HCT116 (cell line): ENCODE measurements at regions not wholly inside any gene's neighbourhood (a gene's known extent, or its start where the extent isn't known, plus 50 kb on each side); places are given as distances from the start of the nearest gene placed in this dataset.

ENCODE experiments used
- ATAC-seq: fragments of 200-7000 bp; cut with Tn5 transposase; 2 replicates; pipeline ENCODE4 v1.9.1; 2020; ENCODE audit warnings: mild to moderate bottlenecking, moderate library complexity
- BruUV-seq: library from RNA; stranded (reverse); fragments of 400-500 nt; replicated peaks from 2 replicates; lab custom pipeline; 2021; lab: Mats Ljungman, UMichigan
- CTCF ChIA-PET: fragments of 300-600 bp; sonication (Branson Sonifier 250); formaldehyde crosslinking; loops from one replicate; lab custom pipeline; 2021; ENCODE audit warnings: antibody characterized with exemption; lab: Charles Lee
- POLR2A ChIA-PET: fragments of 300-600, 350-600 bp; sonication (Branson Sonifier 250); formaldehyde crosslinking; loops from one replicate; lab custom pipeline; 2021; ENCODE audit warnings: antibody characterized with exemption; lab: Charles Lee
- RAD21 ChIA-PET, 2 experiments: fragments of 300-600 bp; sonication (Branson Sonifier 250); formaldehyde crosslinking; loops; one replicate each; lab custom pipeline; 2023; ENCODE audit warnings: low total read pairs in 2 of 2; ENCODE audit not compliant: uncharacterized antibody in 2 of 2, unreplicated experiment in 2 of 2, low non-redundant PET in 1 of 2; lab: Charles Lee
- DNase-seq: peaks from one replicate; pipeline ENCODE4 v3.0.0-alpha.2; 2010; ENCODE audit warnings: low read depth, low spot score
- H2AFZ ChIP-seq: fragments of 200-600 bp; shearing (Covaris generic), sonication (generic); 2 replicates; pipeline ENCODE4 v1.6.1; 2017; ENCODE audit warnings: low read depth, mixed run types, mixed read lengths, antibody characterized with exemption, low read length; ENCODE audit not compliant: poor library complexity, severe bottlenecking
- H3K27ac ChIP-seq: 2 replicates; pipeline ENCODE4 v1.5.1; 2012; ENCODE audit warnings: low read depth, low read length
- H3K27me3 ChIP-seq: fragments of 200-600 bp; sonication (generic); 2 replicates; pipeline ENCODE4 v1.6.1; 2016; ENCODE audit warnings: mixed run types, low read length, mixed read lengths; ENCODE audit not compliant: insufficient read depth
- H3K36me3 ChIP-seq, 2 experiments: fragments of 200-500 bp in 1 of 2; fragments of 200-600 bp in 1 of 2; sonication (Bioruptor generic) in 1 of 2; sonication (generic) in 1 of 2; 2 replicates each; pipeline versions ENCODE4 v1.5.1 to v1.6.1; 2014 to 2016; ENCODE audit warnings: low read length in 2 of 2, inconsistent platforms in 1 of 2, mixed read lengths in 1 of 2, mixed run types in 1 of 2; ENCODE audit not compliant: insufficient read depth in 2 of 2, control insufficient read depth in 1 of 2
- H3K4me1 ChIP-seq, 2 experiments: fragments of 200-600 bp in 1 of 2; sonication (generic) in 1 of 2; 2 replicates each; pipeline versions ENCODE4 v1.5.1 to v1.6.1; 2012 to 2017; ENCODE audit warnings: low read length in 2 of 2, inconsistent platforms in 1 of 2, mild to moderate bottlenecking in 1 of 2, mixed read lengths in 1 of 2, mixed run types in 1 of 2, moderate library complexity in 1 of 2; ENCODE audit not compliant: insufficient read depth in 2 of 2, control insufficient read depth in 1 of 2
- H3K4me2 ChIP-seq: fragments of 200-600 bp; sonication (generic); 2 replicates; pipeline ENCODE4 v1.6.1; 2017; ENCODE audit warnings: mixed run types, low read length, mixed read lengths
- H3K4me3 ChIP-seq, 2 experiments: fragments of 200-600 bp in 1 of 2; sonication (generic) in 1 of 2; replicated peaks in 1 of 2; 2 replicates each; pipeline ENCODE4 v1.5.1; 2011 to 2016; ENCODE audit warnings: low read length in 2 of 2, control low read depth in 1 of 2, low read depth in 1 of 2, mild to moderate bottlenecking in 1 of 2, mixed read lengths in 1 of 2, mixed run types in 1 of 2
- H3K79me2 ChIP-seq: fragments of 200-600 bp; sonication (generic); 2 replicates; pipeline ENCODE4 v1.6.1; 2017; ENCODE audit warnings: mild to moderate bottlenecking, mixed run types, low read length, moderate library complexity, mixed read lengths; ENCODE audit not compliant: insufficient read depth
- H3K9ac ChIP-seq: fragments of 200-600 bp; sonication (generic); 2 replicates; pipeline ENCODE4 v1.6.1; 2016; ENCODE audit warnings: low read length, mixed read lengths
- H3K9me2 ChIP-seq: fragments of 200-600 bp; sonication (generic), shearing (Covaris generic); 2 replicates; pipeline ENCODE4 v1.6.1; 2017; ENCODE audit warnings: mixed run types, mild to moderate bottlenecking, moderate library complexity; ENCODE audit not compliant: insufficient read depth
- H3K9me3 ChIP-seq, 2 experiments: fragments of 200-500 bp in 1 of 2; fragments of 200-600 bp in 1 of 2; sonication (Bioruptor generic) in 1 of 2; sonication (generic) in 1 of 2; 2 replicates each; pipeline ENCODE4 v1.6.1; 2014 to 2017; ENCODE audit warnings: low read length in 2 of 2, mixed read lengths in 2 of 2, inconsistent platforms in 1 of 2, low read depth in 1 of 2, mild to moderate bottlenecking in 1 of 2, mixed run types in 1 of 2, moderate library complexity in 1 of 2; ENCODE audit not compliant: control insufficient read depth in 1 of 2, insufficient read depth in 1 of 2
- H4K20me1 ChIP-seq: fragments of 200-600 bp; sonication (generic), shearing (Covaris generic); 2 replicates; pipeline ENCODE4 v1.6.1; 2017; ENCODE audit warnings: mixed run types, mild to moderate bottlenecking, moderate library complexity; ENCODE audit not compliant: insufficient read depth
- ATF3 ChIP-seq: IDR thresholded peaks from 2 replicates; pipeline ENCODE4 v1.6.1; 2012
- CBX3 ChIP-seq: IDR thresholded peaks from 2 replicates; pipeline ENCODE4 v1.6.1; 2012; ENCODE audit warnings: low read depth
- CTCF ChIP-seq, 3 experiments: fragments of 200-600 bp in 1 of 3; sonication (generic) in 1 of 3; IDR thresholded peaks in 2 of 3; conservative IDR thresholded peaks in 1 of 3; 2 replicates each; pipeline ENCODE4 v1.5.1; 2012 to 2017; ENCODE audit warnings: low read depth in 2 of 3, low read length in 2 of 3, antibody characterized with exemption in 1 of 3, borderline replicate concordance in 1 of 3, control low read depth in 1 of 3, mild to moderate bottlenecking in 1 of 3, mixed read lengths in 1 of 3, mixed run types in 1 of 3, moderate library complexity in 1 of 3; ENCODE audit not compliant: insufficient read depth in 1 of 3
- EGR1 ChIP-seq: IDR thresholded peaks from 2 replicates; pipeline ENCODE4 v1.6.1; 2012; ENCODE audit warnings: low read depth
- ELF1 ChIP-seq: IDR thresholded peaks from 2 replicates; pipeline ENCODE4 v1.6.1; 2012; ENCODE audit warnings: low read depth, borderline replicate concordance
- EZH2 ChIP-seq: fragments of 200-600 bp; sonication (generic); IDR thresholded peaks from 2 replicates; pipeline ENCODE4 v1.6.1; 2017; ENCODE audit warnings: antibody characterized with exemption, mixed run types
- FOSL1 ChIP-seq: IDR thresholded peaks from 2 replicates; pipeline ENCODE4 v1.6.1; 2012; ENCODE audit warnings: low read depth
- POLR2A ChIP-seq: IDR thresholded peaks from 2 replicates; pipeline ENCODE4 v1.7.0; 2011; ENCODE audit warnings: borderline replicate concordance; ENCODE audit not compliant: insufficient read depth, insufficient read length; ENCODE audit errors: extremely low read depth
- POLR2AphosphoS5 ChIP-seq: IDR thresholded peaks from 2 replicates; pipeline ENCODE4 v1.6.1; 2011; ENCODE audit warnings: mild to moderate bottlenecking, low read depth, low read length, moderate library complexity
- SIN3A ChIP-seq: IDR thresholded peaks from 2 replicates; pipeline ENCODE4 v1.6.1; 2012; ENCODE audit warnings: low read depth
- SRF ChIP-seq: IDR thresholded peaks from 2 replicates; pipeline ENCODE4 v1.6.1; 2012; ENCODE audit warnings: low read depth
- YY1 ChIP-seq: IDR thresholded peaks from 2 replicates; pipeline ENCODE4 v1.6.1; 2011; ENCODE audit warnings: low read length, low read depth, moderate library complexity, mild to moderate bottlenecking; ENCODE audit not compliant: insufficient replicate concordance; ENCODE audit errors: extremely low read depth
- ZBTB33 ChIP-seq: IDR thresholded peaks from 2 replicates; pipeline ENCODE4 v1.6.1; 2011; ENCODE audit warnings: mild to moderate bottlenecking, low read length, moderate library complexity; ENCODE audit not compliant: insufficient replicate concordance; ENCODE audit errors: extremely low read depth
- ZNF274 ChIP-seq: fragments of 200-500 bp; sonication (Bioruptor generic); IDR thresholded peaks from 2 replicates; pipeline ENCODE4 v1.6.1; 2014; ENCODE audit warnings: mild to moderate bottlenecking, low read depth, low read length, inconsistent platforms
- intact Hi-C: fragments of 100-400 bp; cut with micrococcal nuclease; formaldehyde crosslinking; loops from 2 replicates; pipeline ENCODE4 v1.10.0; 2022

- H3K9me3 ChIP-seq, result no peaks in the 10 kb centered on the region
- no peak for DNase-seq
- no peak overlapping the region for H3K27ac ChIP-seq
- no peaks in the 10 kb centered on the region for H3K79me2 ChIP-seq
- H3K27me3 ChIP-seq, result no peaks in the 10 kb centered on the region; the same call in 1 of the 2 replicates
- H3K9ac ChIP-seq, result no peak overlapping the region
- ChIA-PET POLR2A (no interaction called here), RAD21 (no interaction called here)
- H3K9me2 ChIP-seq, result no peaks in the 10 kb centered on the region
- H3K36me3 ChIP-seq, result no peaks in the 10 kb centered on the region
- intact Hi-C loops, result no loop called here
- no peak overlapping the region for H3K4me3 ChIP-seq
- ATAC-seq, result no peak
- no TSS peak for BruUV-seq
- no peak overlapping the region for H2AFZ ChIP-seq
- TF ChIP-seq POLR2A (no peak), SIN3A (no peak), FOSL1 (no peak), SRF (no peak), EZH2 (no peak), ATF3 (no peak), ELF1 (no peak), EGR1 (no peak), ZBTB33 (no peak), ZNF274 (no peak), POLR2AphosphoS5 (no peak), CTCF (IDR thresholded peaks at IDR 0.05 in 2 of 3, conservative IDR thresholded peaks at IDR 0.05 in 1 of 3; ENCODE audit: borderline replicate concordance in 1 of 3, insufficient read depth in 1 of 3, low read depth in 2 of 3, low read length in 2 of 3) (no peak), CBX3 (no peak), YY1 (no peak)
- TF ChIP-seq, all 23 proteins: peak for 0
- H3K4me2 ChIP-seq, result no peak overlapping the region
- H3K4me1 ChIP-seq, result no peaks in the 10 kb centered on the region
- CTCF ChIA-PET, result no interaction called here
- no peaks in the 10 kb centered on the region for H4K20me1 ChIP-seq
Observed at GRCh38 chr16:75971334-75971733, 245.0 kb upstream of the CPHXL start.
